Mononuclear cell (primary cell): ENCODE measurements at regions not wholly inside any gene's neighbourhood (a gene's known extent, or its start where the extent isn't known, plus 50 kb on each side); places are given as distances from the start of the nearest gene placed in this dataset.

Experiments
- H3K27me3 ChIP-seq: 2 replicates; pipeline ENCODE4 v1.6.0; 2011; ENCODE audit warnings: low read length, control low read depth; ENCODE audit not compliant: insufficient read depth
- H3K4me1 ChIP-seq: 2 replicates; pipeline ENCODE4 v1.5.1; 2011; ENCODE audit warnings: mild to moderate bottlenecking, low read length, control low read depth; ENCODE audit not compliant: insufficient read depth
- H3K4me3 ChIP-seq: 2 replicates; pipeline ENCODE4 v1.5.1; 2011; ENCODE audit warnings: mild to moderate bottlenecking, low read length, moderate library complexity
- H3K9me3 ChIP-seq: 2 replicates; pipeline ENCODE4 v1.5.1; 2011; ENCODE audit warnings: low read depth, mild to moderate bottlenecking, control low read depth, low read length

GRCh38 chr2:239566162-239566994, 165.6 kb upstream of the HDAC4 start:
- no peaks in the 10 kb centered on the region for H3K4me1 ChIP-seq
- no peaks in the 10 kb centered on the region for H3K9me3 ChIP-seq
- no peak overlapping the region for H3K4me3 ChIP-seq
- H3K27me3 ChIP-seq: no peaks in the 10 kb centered on the region

- Histone ChIP-seq H3K27me3 (no peaks in the 10 kb centered on the region), H3K9me3 (no peaks in the 10 kb centered on the region), H3K4me3 (no peak overlapping the region), H3K4me1 (no peaks in the 10 kb centered on the region)
Measured at GRCh38 chr2:239564587-239564986, 163.8 kb upstream of the HDAC4 start.

- H3K4me1 ChIP-seq: no peaks in the 10 kb centered on the region
- no peaks in the 10 kb centered on the region for H3K27me3 ChIP-seq
- H3K4me3 ChIP-seq: no peak overlapping the region
- H3K9me3 ChIP-seq: no peaks in the 10 kb centered on the region
Measured at GRCh38 chr2:239563561-239563960, 162.7 kb upstream of the HDAC4 start.

GRCh38 chr2:239561446-239562001, 160.7 kb upstream of the HDAC4 start:
- no peaks in the 10 kb centered on the region for H3K4me1 ChIP-seq
- H3K27me3 ChIP-seq: no peaks in the 10 kb centered on the region

GRCh38 chr2:239559417-239560261, 158.8 kb upstream of the HDAC4 start:
- H3K9me3 ChIP-seq: no peaks in the 10 kb centered on the region
- H3K4me3 ChIP-seq: no peak overlapping the region
- no peaks in the 10 kb centered on the region for H3K27me3 ChIP-seq
- no peaks in the 10 kb centered on the region for H3K4me1 ChIP-seq

More at GRCh38 chr2:239561446-239562001, 160.7 kb upstream of the HDAC4 start:
- Histone ChIP-seq H3K4me3 (no peak overlapping the region), H3K9me3 (no peaks in the 10 kb centered on the region)

- Histone ChIP-seq H3K4me1 (no peaks in the 10 kb centered on the region), H3K9me3 (no peaks in the 10 kb centered on the region), H3K27me3 (no peaks in the 10 kb centered on the region), H3K4me3 (no peak overlapping the region)
Measured at GRCh38 chr2:239558661-239559060, 157.8 kb upstream of the HDAC4 start.

GRCh38 chr2:239557516-239557915, 156.7 kb upstream of the HDAC4 start:
- no peak overlapping the region for H3K4me3 ChIP-seq
- H3K27me3 ChIP-seq: no peaks in the 10 kb centered on the region
- H3K9me3 ChIP-seq: no peaks in the 10 kb centered on the region
- H3K4me1 ChIP-seq: no peaks in the 10 kb centered on the region

- Histone ChIP-seq H3K9me3 (no peaks in the 10 kb centered on the region), H3K4me1 (no peaks in the 10 kb centered on the region), H3K4me3 (no peak overlapping the region), H3K27me3 (no peaks in the 10 kb centered on the region)
Measured at GRCh38 chr2:239555571-239555905, 154.7 kb upstream of the HDAC4 start.

- Histone ChIP-seq H3K4me1 (no peaks in the 10 kb centered on the region), H3K9me3 (no peaks in the 10 kb centered on the region), H3K4me3 (no peak overlapping the region), H3K27me3 (no peaks in the 10 kb centered on the region)
Measured at GRCh38 chr2:239554766-239555570, 154.1 kb upstream of the HDAC4 start.

- Histone ChIP-seq H3K27me3 (no peaks in the 10 kb centered on the region), H3K4me1 (no peaks in the 10 kb centered on the region), H3K9me3 (no peaks in the 10 kb centered on the region), H3K4me3 (no peak overlapping the region)
Measured at GRCh38 chr2:239553376-239554000, 152.7 kb upstream of the HDAC4 start.

- no peak overlapping the region for H3K4me3 ChIP-seq
- no peaks in the 10 kb centered on the region for H3K4me1 ChIP-seq
- no peaks in the 10 kb centered on the region for H3K27me3 ChIP-seq
- no peaks in the 10 kb centered on the region for H3K9me3 ChIP-seq
Measured at GRCh38 chr2:239552213-239552926, 151.6 kb upstream of the HDAC4 start.

- H3K4me1 ChIP-seq: no peaks in the 10 kb centered on the region
- H3K9me3 ChIP-seq: no peaks in the 10 kb centered on the region
- H3K27me3 ChIP-seq: no peaks in the 10 kb centered on the region
- H3K4me3 ChIP-seq: no peak overlapping the region
Measured at GRCh38 chr2:239551206-239551605, 150.4 kb upstream of the HDAC4 start.

- H3K9me3 ChIP-seq: no peaks in the 10 kb centered on the region
- no peak overlapping the region for H3K4me3 ChIP-seq
- no peaks in the 10 kb centered on the region for H3K27me3 ChIP-seq
- H3K4me1 ChIP-seq: no peaks in the 10 kb centered on the region
Measured at GRCh38 chr2:239550357-239550756, 149.5 kb upstream of the HDAC4 start.

GRCh38 chr2:239549711-239550255, 149.0 kb upstream of the HDAC4 start:
- Histone ChIP-seq H3K27me3 (no peaks in the 10 kb centered on the region), H3K9me3 (no peaks in the 10 kb centered on the region), H3K4me1 (no peaks in the 10 kb centered on the region), H3K4me3 (no peak overlapping the region)
